Right ventricle myocardium inferior (tissue), 1 donor: ENCODE measurements at regions not wholly inside any gene's neighbourhood (a gene's known extent, or its start where the extent isn't known, plus 50 kb on each side); places are given as distances from the start of the nearest gene placed in this dataset.
"Not testable (repeated sequence)": the region's sequence is repeated elsewhere in the genome, so short reads cannot be mapped to it uniquely, and the experiment has no call there.

Experiments
- ATAC-seq: fragments of 200-7000 bp; cut with Tn5 transposase; one replicate; pipeline ENCODE4 v1.9.1; 2020; ENCODE audit warnings: mild to moderate bottlenecking, moderate library complexity
- DNase-seq: peaks from one replicate; pipeline ENCODE4 v3.0.0; 2021; ENCODE audit errors: missing footprints
- intact Hi-C: fragments of 100-400 bp; cut with DNase I; formaldehyde crosslinking; loops from one replicate; pipeline ENCODE4 v1.11.0; 2022
- donor health status: DM: no; HTN: yes; CAD: no; lungs with severe emphysema.

GRCh38 chr5:111930449-111930848 is 173.5 kb upstream of the NREP start:
- intact Hi-C loops: no loop called here
- no peak for ATAC-seq
- DNase-seq: no peak

GRCh38 chr5:111929867-111930266 is 172.9 kb upstream of the NREP start:
- ATAC-seq (peak; percentile 73), DNase-seq (no peak)
- intact Hi-C loops: no loop called here

GRCh38 chr5:111929261-111929660 is 172.3 kb upstream of the NREP start:
- no peak for ATAC-seq
- intact Hi-C loops: no loop called here
- no peak for DNase-seq

- intact Hi-C loops: no loop called here
- DNase-seq (no peak), ATAC-seq (no peak)
Measured at GRCh38 chr5:111928511-111928910, 171.5 kb upstream of the NREP start.

- intact Hi-C loops: no loop called here
- ATAC-seq (no peak), DNase-seq (no peak)
Measured at GRCh38 chr5:111927191-111927590, 170.2 kb upstream of the NREP start.

GRCh38 chr5:111926026-111926425 is 169.0 kb upstream of the NREP start:
- ATAC-seq: no peak
- intact Hi-C loops: no loop called here

GRCh38 chr5:111922344-111922743 is 165.3 kb upstream of the NREP start:
- DNase-seq (no peak), ATAC-seq (no peak)
- intact Hi-C loops: no loop called here

More at GRCh38 chr5:111926026-111926425, 169.0 kb upstream of the NREP start:
- no peak for DNase-seq

- intact Hi-C loops, DNase-seq, ATAC-seq: not testable (repeated sequence)
Measured at GRCh38 chr5:111921691-111922090, 164.7 kb upstream of the NREP start.

GRCh38 chr5:111914966-111915636 is 158.1 kb upstream of the NREP start:
- intact Hi-C loops: no loop called here
- ATAC-seq: no peak

GRCh38 chr5:111902436-111902835 is 145.4 kb upstream of the NREP start:
- intact Hi-C loops: no loop called here
- no peak for DNase-seq
- no peak for ATAC-seq

More at GRCh38 chr5:111914966-111915636, 158.1 kb upstream of the NREP start:
- DNase-seq: no peak

GRCh38 chr5:111901296-111901695 is 144.3 kb upstream of the NREP start:
- no peak for ATAC-seq
- no peak for DNase-seq
- intact Hi-C loops: no loop called here

GRCh38 chr5:111892949-111893348 is 136.0 kb upstream of the NREP start:
- intact Hi-C loops: no loop called here
- ATAC-seq (no peak), DNase-seq (no peak)

- ATAC-seq: peak; percentile 69
- intact Hi-C loops: no loop called here
- DNase-seq: no peak
Measured at GRCh38 chr5:111887706-111888105, 130.7 kb upstream of the NREP start.

GRCh38 chr5:111869681-111870080 is 112.7 kb upstream of the NREP start:
- intact Hi-C loops: no loop called here
- DNase-seq (no peak), ATAC-seq (no peak)

GRCh38 chr5:111865356-111865755 is 108.4 kb upstream of the NREP start:
- DNase-seq: no peak
- intact Hi-C loops: no loop called here
- ATAC-seq: no peak

GRCh38 chr5:111863801-111864200 is 106.8 kb upstream of the NREP start:
- DNase-seq (no peak), ATAC-seq (no peak)
- intact Hi-C loops: no loop called here

- ATAC-seq (peak; percentile 78), DNase-seq (no peak)
- intact Hi-C loops: no loop called here
Measured at GRCh38 chr5:111859533-111860270, 102.7 kb upstream of the NREP start.

- ATAC-seq (peak; percentile 90), DNase-seq (no peak)
- intact Hi-C loops: no loop called here
Measured at GRCh38 chr5:111859031-111859430, 102.0 kb upstream of the NREP start.

- intact Hi-C loops: no loop called here
- DNase-seq (no peak), ATAC-seq (no peak)
Measured at GRCh38 chr5:111857623-111858022, 100.6 kb upstream of the NREP start.

GRCh38 chr5:111856876-111857466 is 100.0 kb upstream of the NREP start:
- ATAC-seq: peak; percentile 37
- peak; percentile 33 for DNase-seq

More at GRCh38 chr5:111856876-111857466, 100.0 kb upstream of the NREP start:
- intact Hi-C loops: no loop called here
